GM12873 (cell line): ENCODE measurements at regions not wholly inside any gene's neighbourhood (a gene's known extent, or its start where the extent isn't known, plus 50 kb on each side); places are given as distances from the start of the nearest gene placed in this dataset.

Source experiments
- TF ChIP-seq, protein P1 (sequence below): IDR thresholded peaks from 2 replicates; pipeline ENCODE4 v1.5.1; 2012; ENCODE audit warnings: low read depth, mild to moderate bottlenecking, moderate library complexity, low read length, control low read depth; ENCODE audit not compliant: insufficient read depth; ENCODE audit errors: missing control alignments

DNA sequence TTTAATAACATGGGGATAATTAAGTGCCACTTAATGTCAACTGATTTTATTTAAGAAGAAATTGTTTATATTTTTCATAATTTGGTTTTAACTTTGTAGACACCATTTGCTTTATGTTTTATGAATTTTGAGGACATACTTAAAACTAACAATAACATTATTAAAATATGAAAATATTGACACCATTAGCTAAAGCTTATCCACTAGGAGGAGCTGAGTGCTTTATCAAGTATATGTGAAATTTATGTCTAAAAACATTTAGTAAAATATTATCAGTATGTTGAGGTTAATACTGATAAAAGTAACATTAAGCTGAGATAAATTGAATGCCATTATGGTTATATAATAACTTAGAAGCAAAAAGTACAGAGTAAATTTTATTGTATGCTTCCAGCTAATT, 622.1 kb downstream of the ARL4A start:
- TF ChIP-seq, protein P1, sequence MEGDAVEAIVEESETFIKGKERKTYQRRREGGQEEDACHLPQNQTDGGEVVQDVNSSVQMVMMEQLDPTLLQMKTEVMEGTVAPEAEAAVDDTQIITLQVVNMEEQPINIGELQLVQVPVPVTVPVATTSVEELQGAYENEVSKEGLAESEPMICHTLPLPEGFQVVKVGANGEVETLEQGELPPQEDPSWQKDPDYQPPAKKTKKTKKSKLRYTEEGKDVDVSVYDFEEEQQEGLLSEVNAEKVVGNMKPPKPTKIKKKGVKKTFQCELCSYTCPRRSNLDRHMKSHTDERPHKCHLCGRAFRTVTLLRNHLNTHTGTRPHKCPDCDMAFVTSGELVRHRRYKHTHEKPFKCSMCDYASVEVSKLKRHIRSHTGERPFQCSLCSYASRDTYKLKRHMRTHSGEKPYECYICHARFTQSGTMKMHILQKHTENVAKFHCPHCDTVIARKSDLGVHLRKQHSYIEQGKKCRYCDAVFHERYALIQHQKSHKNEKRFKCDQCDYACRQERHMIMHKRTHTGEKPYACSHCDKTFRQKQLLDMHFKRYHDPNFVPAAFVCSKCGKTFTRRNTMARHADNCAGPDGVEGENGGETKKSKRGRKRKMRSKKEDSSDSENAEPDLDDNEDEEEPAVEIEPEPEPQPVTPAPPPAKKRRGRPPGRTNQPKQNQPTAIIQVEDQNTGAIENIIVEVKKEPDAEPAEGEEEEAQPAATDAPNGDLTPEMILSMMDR, result no peak

DNA sequence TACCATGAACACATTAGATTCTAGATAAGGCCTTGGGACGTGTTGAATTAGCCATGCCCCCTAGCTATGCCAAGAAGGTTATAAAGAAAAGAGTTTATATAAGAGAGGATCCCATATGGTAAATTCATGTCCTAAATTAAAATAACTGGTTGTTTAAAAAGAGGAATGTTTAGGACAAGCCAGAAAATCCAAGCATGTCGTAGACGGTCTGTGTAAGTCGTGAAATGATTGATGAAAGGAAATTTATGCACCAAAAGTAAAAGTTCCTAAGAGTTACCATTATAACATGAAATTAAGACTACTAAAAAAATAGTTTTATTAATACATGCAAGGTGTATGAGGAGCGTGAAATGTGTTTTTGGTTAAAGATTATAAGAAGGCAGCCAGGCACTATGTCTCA, 624.9 kb downstream of the ARL4A start:
- TF ChIP-seq, protein P1, result no peak

DNA sequence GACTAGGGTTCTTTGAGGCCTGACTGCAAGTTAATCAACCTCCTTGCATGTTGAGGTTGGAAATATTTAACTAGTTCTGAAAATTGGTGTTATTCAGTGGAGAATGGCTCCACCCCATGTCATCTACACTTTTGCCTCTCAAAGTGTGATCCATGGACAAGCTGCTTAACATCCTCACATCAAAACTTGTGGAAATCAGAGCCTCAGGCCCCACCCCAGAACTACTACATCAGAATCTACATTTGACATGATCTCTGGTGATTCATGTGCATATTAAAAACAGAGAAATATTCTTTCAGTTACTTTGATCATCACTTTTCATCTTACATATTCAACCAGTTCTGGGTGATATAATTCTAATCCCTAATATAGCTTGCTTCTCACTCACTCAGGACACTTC, 632.9 kb downstream of the ARL4A start:
- TF ChIP-seq, protein P1, result no peak

DNA sequence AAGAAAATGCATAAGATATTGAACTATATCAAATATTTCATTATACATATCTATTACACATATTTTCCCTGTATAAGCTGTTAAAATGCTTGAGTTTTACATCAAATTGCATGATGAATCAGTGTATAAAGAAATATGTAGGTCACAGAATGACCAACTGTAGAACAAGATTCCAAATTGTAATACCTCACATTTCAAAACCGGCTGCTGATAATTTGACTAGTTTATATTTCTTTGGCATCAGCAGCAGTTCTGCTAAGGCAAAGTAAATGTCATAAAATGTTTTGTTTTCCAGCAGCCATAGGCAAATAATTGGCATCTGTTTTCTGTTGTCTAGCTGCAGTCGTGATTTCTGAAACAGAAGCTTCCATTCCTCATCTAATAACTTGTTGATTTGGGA, 633.9 kb downstream of the ARL4A start:
- TF ChIP-seq, protein P1, result no peak

DNA sequence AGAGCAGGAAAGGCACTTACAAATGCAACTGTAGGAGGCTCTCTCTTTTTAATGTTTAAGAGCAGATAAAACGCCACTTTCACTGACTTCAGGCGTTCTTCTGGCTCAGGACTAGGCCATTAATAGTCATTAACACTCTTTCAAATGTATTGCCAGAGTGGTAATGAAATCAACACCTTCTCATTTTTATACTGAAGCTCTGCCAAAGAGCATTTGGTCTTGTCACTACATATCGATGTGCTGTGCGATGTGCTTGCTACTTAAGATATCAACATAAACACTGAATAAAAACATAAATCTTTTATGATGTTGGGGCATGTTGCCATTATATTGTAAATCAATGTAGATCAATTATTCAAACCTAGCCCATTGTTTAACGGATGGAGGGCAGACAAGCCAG, 634.7 kb downstream of the ARL4A start:
- TF ChIP-seq, protein P1, result no peak

DNA sequence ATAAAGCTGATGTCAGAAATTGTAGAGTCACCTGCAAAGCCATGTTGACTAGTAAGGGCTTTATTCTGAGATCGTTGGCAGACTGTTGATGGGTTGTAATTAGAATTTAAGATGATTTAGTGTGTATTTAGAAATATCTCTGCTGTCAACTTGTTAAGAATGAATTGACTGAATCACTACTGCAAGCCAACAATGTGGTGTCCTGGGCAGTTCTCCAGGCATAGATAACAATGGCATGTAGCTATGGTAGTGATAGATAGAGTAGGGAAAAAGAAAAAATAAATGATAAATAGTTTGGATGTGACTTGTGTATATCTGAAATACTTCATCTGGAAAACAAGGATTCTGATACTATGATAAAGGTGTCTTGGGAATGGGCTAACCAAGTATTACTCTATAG, 640.2 kb downstream of the ARL4A start:
- TF ChIP-seq, protein P1, result no peak

DNA sequence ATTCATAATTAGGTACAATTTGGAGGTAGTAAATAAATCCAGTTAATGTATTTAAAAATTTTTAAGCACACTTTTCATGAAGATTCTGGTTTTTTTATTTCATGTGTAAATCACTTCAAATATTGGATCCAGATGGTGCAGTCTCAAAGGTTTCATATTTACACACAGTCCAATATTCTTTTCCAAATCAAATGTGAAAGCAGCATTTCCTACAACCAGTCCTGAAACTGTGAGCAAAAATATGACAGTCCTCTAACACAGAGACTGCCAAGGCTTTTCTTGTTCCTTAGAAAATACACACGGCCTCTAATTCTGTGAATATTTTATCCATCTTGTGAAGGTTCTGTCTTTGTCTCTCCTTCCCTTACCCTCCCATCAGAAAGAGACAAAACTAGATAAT, 645.9 kb downstream of the ARL4A start:
- TF ChIP-seq, protein P1, result no peak
